Chondrocyte (in vitro differentiated cells): ENCODE measurements at regions not wholly inside any gene's neighbourhood (a gene's known extent, or its start where the extent isn't known, plus 50 kb on each side); places are given as distances from the start of the nearest gene placed in this dataset.

Experiments used
- DNase-seq: peaks from one replicate; pipeline ENCODE4 v3.0.0; 2021; ENCODE audit warnings: mixed read lengths, low spot score
- H3K27ac Mint-ChIP-seq: one replicate; pipeline ENCODE4 v1.8.0; 2021; ENCODE audit warnings: mild to moderate bottlenecking, moderate library complexity, mixed read lengths; ENCODE audit not compliant: unreplicated experiment
- H3K27me3 Mint-ChIP-seq: 2 replicates; pipeline ENCODE4 v1.8.0; 2021; ENCODE audit warnings: low read depth, mixed read lengths
- H3K36me3 Mint-ChIP-seq: 2 replicates; pipeline ENCODE4 v1.8.0; 2021; ENCODE audit warnings: low read depth, mixed read lengths
- H3K4me1 Mint-ChIP-seq: 2 replicates; pipeline ENCODE4 v1.8.0; 2021; ENCODE audit warnings: low read depth, mild to moderate bottlenecking, mixed read lengths
- H3K4me3 Mint-ChIP-seq: one replicate; pipeline ENCODE4 v1.8.0; 2021; ENCODE audit warnings: mild to moderate bottlenecking, moderate library complexity, mixed read lengths; ENCODE audit not compliant: unreplicated experiment
- H3K9me3 Mint-ChIP-seq: 2 replicates; pipeline ENCODE4 v1.8.0; 2021; ENCODE audit warnings: low read depth, mixed read lengths
- TF ChIP-seq, protein P1 (sequence below): fragments of 200-600 bp; sonication (generic); IDR thresholded peaks from 2 replicates; pipeline ENCODE4 v1.5.0; 2021; ENCODE audit warnings: antibody characterized with exemption, mild to moderate bottlenecking, moderate library complexity

DNA sequence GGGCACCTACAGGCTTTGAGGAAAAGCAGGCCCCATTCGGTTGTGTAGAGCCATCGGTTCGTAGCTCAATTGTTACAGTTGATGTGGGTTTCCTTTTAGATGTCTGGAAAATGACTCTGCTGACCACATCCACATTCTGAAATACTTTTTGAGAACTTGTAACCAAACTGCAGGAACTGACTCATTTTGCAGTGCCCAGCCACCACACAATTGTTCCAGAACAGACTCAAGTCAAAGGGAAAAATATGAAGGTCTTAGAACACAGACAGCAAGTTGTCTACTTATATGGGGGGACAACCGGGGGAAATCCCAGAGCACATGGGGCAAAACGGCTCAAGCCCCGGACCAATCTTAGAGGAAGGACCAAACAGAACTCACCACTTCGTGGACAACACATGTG, 557.6 kb upstream of the DIPK2B start:
- no peak for DNase-seq
- H3K9me3 Mint-ChIP-seq, result no peaks in the 10 kb centered on the region
- H3K27ac Mint-ChIP-seq, result peak overlapping the region; percentile 87
- TF ChIP-seq, protein P1, sequence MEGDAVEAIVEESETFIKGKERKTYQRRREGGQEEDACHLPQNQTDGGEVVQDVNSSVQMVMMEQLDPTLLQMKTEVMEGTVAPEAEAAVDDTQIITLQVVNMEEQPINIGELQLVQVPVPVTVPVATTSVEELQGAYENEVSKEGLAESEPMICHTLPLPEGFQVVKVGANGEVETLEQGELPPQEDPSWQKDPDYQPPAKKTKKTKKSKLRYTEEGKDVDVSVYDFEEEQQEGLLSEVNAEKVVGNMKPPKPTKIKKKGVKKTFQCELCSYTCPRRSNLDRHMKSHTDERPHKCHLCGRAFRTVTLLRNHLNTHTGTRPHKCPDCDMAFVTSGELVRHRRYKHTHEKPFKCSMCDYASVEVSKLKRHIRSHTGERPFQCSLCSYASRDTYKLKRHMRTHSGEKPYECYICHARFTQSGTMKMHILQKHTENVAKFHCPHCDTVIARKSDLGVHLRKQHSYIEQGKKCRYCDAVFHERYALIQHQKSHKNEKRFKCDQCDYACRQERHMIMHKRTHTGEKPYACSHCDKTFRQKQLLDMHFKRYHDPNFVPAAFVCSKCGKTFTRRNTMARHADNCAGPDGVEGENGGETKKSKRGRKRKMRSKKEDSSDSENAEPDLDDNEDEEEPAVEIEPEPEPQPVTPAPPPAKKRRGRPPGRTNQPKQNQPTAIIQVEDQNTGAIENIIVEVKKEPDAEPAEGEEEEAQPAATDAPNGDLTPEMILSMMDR, result no peak
- peak overlapping the region; percentile 3 for H3K4me3 Mint-ChIP-seq
- H3K36me3 Mint-ChIP-seq, result peaks cover 2% of the 10 kb centered on the region
- no peaks in the 10 kb centered on the region for H3K27me3 Mint-ChIP-seq
- H3K4me1 Mint-ChIP-seq, result peaks cover 42% of the 10 kb centered on the region

DNA sequence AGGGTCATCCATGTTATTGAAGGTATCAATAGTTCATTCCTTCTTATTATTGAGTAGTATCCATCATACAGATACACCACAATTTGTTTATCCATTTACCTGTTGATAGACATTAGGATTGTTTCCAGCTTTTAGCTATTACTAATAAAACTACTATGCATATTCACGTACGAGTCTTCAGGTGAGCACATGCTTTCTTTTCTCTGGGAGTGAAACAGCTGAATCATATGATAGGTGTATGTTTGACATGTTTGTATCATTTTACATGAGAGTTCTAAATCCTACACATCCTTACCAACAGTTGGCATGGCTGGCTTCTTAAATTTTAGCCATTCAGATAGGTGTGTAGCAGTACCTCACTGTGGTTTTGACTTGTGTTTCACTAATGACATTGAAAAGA, 556.6 kb upstream of the DIPK2B start:
- Mint-ChIP-seq H3K36me3 (peaks cover 2% of the 10 kb centered on the region), H3K4me1 (peaks cover 42% of the 10 kb centered on the region), H3K4me3 (no peak overlapping the region), H3K9me3 (no peaks in the 10 kb centered on the region), H3K27me3 (no peaks in the 10 kb centered on the region), H3K27ac (peak overlapping the region; percentile 25)
- TF ChIP-seq, protein P1, result no peak
- no peak for DNase-seq

DNA sequence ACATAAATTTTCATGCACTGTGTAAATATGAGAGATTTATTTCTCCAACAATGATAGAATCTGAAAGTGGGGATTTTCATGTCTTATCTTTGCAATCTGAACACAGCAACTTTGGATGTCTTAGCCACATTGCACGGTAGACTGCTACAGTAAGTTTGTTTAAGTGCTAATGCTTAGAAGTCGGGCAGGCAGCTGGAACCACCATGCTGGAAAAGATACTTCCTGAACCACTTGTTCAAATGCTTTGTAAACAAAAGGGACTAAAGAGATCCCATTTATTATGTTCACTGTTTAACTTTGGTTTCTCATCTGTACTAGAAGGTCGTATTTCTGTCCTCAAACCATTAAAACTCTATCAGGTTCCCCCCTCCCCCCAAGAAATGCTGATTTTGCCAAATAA, 555.9 kb upstream of the DIPK2B start:
- Mint-ChIP-seq H3K9me3 (no peaks in the 10 kb centered on the region), H3K27me3 (no peaks in the 10 kb centered on the region), H3K4me1 (peaks cover 42% of the 10 kb centered on the region), H3K36me3 (no peaks in the 10 kb centered on the region), H3K27ac (peak overlapping the region; percentile 19), H3K4me3 (no peak overlapping the region)
- TF ChIP-seq, protein P1, result no peak
- DNase-seq, result no peak

DNA sequence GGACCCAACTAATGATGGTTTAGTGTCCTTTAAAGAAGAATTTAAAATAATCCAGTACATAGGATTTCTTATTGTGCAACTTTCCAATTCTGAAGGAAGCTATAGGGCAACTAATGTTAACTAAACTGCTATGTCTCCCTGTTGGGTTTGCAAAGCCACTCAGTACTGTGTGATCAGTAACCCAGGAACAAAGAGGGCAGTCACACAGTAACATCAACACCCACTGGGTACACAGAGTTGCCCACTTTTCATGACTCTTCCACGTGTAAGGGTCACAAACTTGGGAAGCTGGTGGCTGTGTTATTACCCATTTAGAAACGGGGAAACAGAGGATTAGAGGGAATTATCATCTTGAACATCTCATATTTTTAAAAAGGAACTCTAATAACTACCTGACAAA, 555.0 kb upstream of the DIPK2B start:
- H3K4me1 Mint-ChIP-seq, result peaks cover 48% of the 10 kb centered on the region
- TF ChIP-seq, protein P1, result no peak
- no peaks in the 10 kb centered on the region for H3K36me3 Mint-ChIP-seq
- H3K27ac Mint-ChIP-seq, result peak overlapping the region; percentile 3
- DNase-seq, result no peak
- H3K4me3 Mint-ChIP-seq, result no peak overlapping the region
- H3K27me3 Mint-ChIP-seq, result no peaks in the 10 kb centered on the region
- no peaks in the 10 kb centered on the region for H3K9me3 Mint-ChIP-seq

DNA sequence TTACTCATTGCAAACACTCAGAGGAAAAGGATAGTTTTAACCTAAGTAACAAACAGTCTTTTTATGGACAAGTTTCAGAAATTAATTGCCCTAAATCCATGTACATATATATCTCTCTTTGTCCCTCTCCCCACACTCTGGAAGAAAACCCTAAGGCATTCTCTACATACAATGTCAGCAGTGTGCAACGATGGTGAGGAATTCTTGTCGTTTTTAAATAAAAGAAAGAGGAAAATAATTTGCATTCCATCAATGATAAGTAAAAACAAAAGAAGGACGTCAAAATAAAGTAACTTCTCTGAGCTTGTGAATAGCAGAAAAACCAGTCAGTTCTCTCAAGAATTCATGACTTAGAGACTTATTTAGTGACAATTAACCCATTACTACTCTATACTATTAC, 550.5 kb upstream of the DIPK2B start:
- Mint-ChIP-seq H3K36me3 (peaks cover 5% of the 10 kb centered on the region), H3K4me1 (peaks cover 42% of the 10 kb centered on the region), H3K27me3 (no peaks in the 10 kb centered on the region), H3K27ac (peak overlapping the region; percentile 62), H3K4me3 (no peak overlapping the region), H3K9me3 (no peaks in the 10 kb centered on the region)
- TF ChIP-seq, protein P1, result no peak
- DNase-seq, result no peak
